ENCODE measurements at regions not wholly inside any gene's neighbourhood (a gene's known extent, or its start where the extent isn't known, plus 50 kb on each side); places are given as distances from the start of the nearest gene placed in this dataset.
"Not testable (repeated sequence)": the region's sequence is repeated elsewhere in the genome, so short reads cannot be mapped to it uniquely, and the experiment has no call there.

GRCh38 chr3:106022913-106023312 is 154.1 kb upstream of the CBLB start:
- DNase-seq (ENCODE audit: low read depth, low spot score), result no peak

GRCh38 chr3:106025151-106025722 is 156.4 kb upstream of the CBLB start:
- DNase-seq (ENCODE audit: low read depth, low spot score), result no peak

- DNase-seq (ENCODE audit: low read depth, low spot score), result no peak
Measured at GRCh38 chr3:106029954-106030626, 161.3 kb upstream of the CBLB start.

DNA sequence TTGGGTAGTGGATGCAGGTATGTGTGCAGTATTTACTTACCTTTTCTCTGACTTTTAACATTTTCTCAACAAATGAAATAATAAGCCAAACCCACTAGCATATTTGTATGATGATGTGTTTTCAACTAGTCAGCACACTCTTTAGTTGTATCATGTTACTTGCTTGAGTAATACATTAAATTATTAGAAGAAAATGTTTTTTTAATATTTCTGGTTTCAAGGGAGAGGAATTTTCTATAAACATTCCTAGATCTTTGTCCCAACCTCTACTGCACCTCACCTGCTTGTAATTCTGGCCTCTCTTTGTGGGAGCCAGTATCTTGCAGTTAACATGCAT is 161.8 kb upstream of the CBLB start:
- no peak for DNase-seq (ENCODE audit: low read depth, low spot score)

- DNase-seq (ENCODE audit: low read depth, low spot score), result no peak
Measured at GRCh38 chr3:106032479-106032878, 163.7 kb upstream of the CBLB start.

- DNase-seq (ENCODE audit: low read depth, low spot score), result no peak
Measured at GRCh38 chr3:106033654-106034053, 164.8 kb upstream of the CBLB start.

- no peak for DNase-seq (ENCODE audit: low read depth, low spot score)
Measured at GRCh38 chr3:106034313-106034712, 165.5 kb upstream of the CBLB start.

GRCh38 chr3:106035619-106036018 is 166.8 kb upstream of the CBLB start:
- no peak for DNase-seq (ENCODE audit: low read depth, low spot score)

DNA sequence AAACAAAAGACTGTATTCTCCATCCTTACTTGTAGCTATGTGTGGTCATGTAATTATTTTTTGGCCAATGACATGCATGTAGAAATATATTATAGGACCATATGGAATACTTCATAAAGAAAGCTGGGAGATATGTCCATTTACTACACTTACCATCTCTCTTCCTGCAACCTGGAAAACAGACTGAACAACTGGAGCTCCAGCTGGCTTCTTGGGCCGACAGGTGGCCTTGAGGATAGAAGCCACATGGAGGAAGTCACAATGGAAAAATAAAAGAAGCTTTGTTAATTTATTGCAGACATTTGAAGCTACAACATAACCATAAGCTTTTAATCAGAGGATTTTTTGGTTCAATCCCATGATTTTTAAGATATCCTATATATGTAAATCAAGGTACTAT is 167.9 kb upstream of the CBLB start:
- DNase-seq (ENCODE audit: low read depth, low spot score), result no peak

- no peak for DNase-seq (ENCODE audit: low read depth, low spot score)
Measured at GRCh38 chr3:106047221-106047620, 178.4 kb upstream of the CBLB start.

DNA sequence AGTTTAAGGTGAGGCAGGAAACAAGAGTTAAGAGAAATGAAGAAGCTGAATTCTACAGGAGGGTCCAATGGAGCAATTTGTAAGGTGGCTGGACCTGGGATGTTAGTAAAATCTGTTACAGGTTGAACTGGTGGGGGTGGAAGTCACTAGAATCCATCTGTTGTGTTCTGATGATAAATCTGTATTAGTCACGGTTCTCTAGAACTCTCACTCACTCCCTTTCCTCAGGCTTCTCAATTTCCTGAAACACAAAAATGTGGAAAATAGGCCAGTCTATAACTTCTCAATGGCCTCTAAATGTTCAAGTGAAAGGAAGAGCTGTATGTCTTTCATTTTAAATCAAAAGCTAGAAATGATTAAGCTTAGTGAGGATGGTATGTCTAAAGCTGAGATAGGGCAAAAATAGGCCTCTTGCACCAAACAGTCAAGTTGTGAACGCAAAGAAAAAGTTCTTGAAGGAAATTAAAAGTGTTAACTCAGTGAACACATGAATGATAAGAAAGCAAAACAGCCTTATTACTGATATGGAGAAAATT is 180.2 kb upstream of the CBLB start:
- no peak for DNase-seq (ENCODE audit: low read depth, low spot score)

- no peak for DNase-seq (ENCODE audit: low read depth, low spot score)
Measured at GRCh38 chr3:106049821-106050220, 181.0 kb upstream of the CBLB start.

DNA sequence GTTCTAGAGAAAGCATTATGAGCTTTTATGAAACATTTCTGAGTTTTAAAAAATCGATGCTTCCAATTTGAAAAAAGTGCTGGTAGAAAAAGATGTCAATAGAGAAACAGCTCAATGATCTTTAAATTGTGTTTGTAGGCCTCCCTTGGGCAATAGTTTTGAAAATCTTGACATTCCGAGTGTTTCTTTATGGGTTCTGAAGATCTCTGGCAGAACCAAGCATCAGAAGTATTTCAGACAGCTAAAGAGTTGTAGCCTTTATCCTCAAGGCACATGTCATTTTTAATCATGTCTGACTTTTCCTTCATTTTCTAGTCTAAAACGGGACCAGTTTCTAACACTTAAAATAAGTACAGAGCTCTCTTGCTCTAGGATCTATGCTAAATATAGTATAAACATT is 188.1 kb upstream of the CBLB start:
- no peak for DNase-seq (ENCODE audit: low read depth, low spot score)

DNA sequence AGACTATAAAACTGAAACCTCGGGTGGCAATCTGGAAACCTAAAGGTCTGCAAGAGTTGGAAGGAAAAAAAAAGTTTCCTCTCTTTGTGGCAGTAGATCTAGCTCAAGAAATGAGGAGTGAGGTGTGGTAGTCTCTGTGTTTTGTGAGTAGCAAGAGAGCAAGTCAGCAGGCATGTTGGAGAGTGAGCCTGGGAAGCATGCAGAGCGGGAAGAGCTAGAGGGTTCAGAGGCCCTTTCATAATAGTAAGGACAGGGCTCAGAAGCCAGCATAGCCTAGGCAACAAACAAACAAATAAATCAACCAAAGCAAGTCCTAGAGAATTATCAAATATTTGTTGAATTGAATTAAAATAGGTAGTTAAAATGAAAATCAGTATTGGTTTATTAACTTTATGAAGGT is 189.7 kb upstream of the CBLB start:
- DNase-seq (ENCODE audit: low read depth, low spot score), result no peak

DNA sequence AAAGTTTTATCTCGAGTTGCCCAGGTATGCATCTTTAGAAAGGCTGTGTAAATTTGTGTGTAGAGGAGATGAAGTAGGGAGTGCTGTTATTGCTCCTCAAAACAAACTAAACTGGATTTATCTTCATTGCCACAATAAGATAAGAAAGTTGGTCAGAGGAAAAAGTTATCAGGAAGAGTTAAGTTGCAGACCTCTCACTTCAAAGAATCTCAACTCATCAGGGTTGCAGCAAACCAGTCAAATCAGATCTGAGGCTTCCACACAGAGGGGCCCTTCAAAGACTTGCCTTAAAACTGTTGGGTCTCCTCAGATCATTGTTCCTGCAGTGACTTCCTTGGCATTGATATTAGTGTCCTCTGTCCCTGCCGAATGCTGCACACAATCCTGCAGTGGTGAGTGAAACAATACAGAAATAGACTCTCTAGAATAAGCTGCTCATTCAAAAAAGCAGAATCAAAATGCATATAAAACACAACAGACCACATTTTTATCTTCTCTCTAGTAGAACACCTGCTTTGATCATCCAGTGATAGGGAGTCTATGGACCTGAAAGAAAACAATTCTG is 191.2 kb upstream of the CBLB start:
- DNase-seq (ENCODE audit: low read depth, low spot score), result no peak

DNA sequence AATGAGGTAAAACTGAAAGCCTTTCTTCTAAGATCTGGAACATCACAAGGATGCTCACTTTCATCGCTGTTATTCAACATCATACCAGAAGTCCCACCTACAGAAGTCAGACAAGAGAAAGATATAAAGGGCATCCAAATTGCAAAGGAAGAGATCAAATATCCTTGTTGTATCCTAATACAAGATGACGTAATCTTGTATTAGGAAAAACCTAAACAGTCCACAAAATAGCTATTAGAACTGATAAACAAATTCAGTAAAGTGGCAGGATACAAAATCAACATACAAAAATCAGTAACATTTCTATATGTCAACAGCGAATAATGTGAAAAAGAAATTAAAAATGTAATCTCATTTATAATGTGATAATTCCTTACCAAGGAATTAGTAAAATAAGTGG is 195.1 kb upstream of the CBLB start:
- DNase-seq (ENCODE audit: low read depth, low spot score), result no peak

DNA sequence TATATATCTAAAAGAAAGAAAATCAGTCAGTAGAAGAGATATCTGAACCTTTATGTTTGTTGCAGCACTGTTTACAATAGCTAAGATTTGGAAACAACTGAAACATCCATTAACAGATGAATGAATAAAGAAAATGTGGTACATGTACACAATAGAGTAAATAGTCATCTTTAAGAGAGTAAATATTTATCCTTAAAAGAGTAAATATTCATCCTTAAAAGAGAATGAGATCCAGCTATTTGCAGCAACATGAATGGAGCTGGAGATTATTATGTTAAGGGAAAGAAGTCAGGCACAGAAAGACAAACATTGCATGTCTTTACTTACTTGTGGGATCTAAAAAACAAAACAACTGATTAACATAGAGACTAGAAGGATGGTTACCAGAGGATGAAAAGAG is 197.0 kb upstream of the CBLB start:
- no peak for DNase-seq (ENCODE audit: low read depth, low spot score)

- DNase-seq (ENCODE audit: low read depth, low spot score), result no peak
Measured at GRCh38 chr3:106067711-106068110, 198.9 kb upstream of the CBLB start.

- no peak for DNase-seq (ENCODE audit: low read depth, low spot score)
Measured at GRCh38 chr3:106068381-106068780, 199.6 kb upstream of the CBLB start.

DNA sequence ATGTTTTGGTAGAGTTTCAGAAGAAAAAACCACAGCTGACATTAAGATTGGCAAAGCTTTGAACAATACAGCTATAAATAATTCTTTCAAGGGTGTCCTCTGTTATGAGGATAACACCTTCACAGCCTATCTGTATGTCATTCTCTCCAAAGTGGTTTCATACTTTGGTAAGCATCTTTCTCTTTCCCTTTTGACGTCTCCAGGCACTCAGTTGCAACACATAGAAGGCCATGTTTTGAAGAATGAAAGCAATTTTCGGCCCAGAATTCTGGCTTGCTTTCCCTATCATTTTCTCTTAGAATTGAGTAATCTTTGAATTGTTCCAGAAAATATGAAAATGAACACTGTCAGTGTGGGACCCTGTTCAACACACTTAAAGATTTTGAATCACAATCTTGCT is 200.0 kb upstream of the CBLB start:
- DNase-seq (ENCODE audit: low read depth, low spot score), result no peak

DNA sequence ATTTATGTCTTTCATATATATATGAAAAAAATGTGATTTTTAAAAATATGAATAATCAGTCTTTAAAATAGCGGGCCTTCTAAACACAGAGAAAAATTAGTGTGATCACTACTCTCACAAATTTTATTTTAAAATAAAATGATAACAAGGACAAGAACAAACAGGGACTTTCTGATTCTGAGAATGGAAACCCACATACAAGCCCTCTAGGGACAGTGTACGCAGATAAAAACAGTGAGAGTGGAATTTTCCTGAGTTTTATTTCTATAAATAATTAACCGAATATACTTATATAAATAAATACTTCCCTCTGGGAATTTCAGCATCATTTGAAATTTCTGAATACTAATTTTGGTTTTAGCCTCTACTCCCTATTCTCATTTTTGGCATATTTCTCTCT is 201.4 kb upstream of the CBLB start:
- DNase-seq (ENCODE audit: low read depth, low spot score), result no peak

GRCh38 chr3:106071306-106071705 is 202.5 kb upstream of the CBLB start:
- no peak for DNase-seq (ENCODE audit: low read depth, low spot score)

DNA sequence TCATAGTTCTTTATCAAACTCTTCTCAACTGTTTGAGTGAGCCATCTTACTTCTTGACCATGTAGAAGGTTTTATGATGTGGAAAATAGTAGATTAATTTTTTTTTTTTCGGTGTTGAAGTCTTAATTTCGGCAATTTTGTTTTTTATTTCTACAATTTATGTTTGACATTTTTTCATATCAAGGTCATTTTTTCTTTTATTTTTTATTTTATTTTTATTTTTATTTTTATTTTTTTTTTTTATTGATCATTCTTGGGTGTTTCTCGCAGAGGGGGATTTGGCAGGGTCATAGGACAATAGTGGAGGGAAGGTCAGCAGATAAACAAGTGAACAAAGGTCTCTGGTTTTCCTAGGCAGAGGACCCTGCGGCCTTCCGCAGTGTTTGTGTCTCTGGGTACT is 203.8 kb upstream of the CBLB start:
- DNase-seq (ENCODE audit: low read depth, low spot score), result not testable (repeated sequence)

Data from pulmonary artery endothelial cell (primary cell).